GM12864 (cell line): ENCODE measurements at regions not wholly inside any gene's neighbourhood (a gene's known extent, or its start where the extent isn't known, plus 50 kb on each side); places are given as distances from the start of the nearest gene placed in this dataset.

Source experiments
- DNase-seq: peaks from one replicate; pipeline ENCODE4 v3.0.0-alpha.2; 2011; ENCODE audit warnings: low read depth
- H3K4me3 ChIP-seq: 2 replicates; pipeline ENCODE4 v1.5.1; 2011; ENCODE audit warnings: mild to moderate bottlenecking, low read depth, low read length, control low read depth
- CTCF ChIP-seq: IDR thresholded peaks from 2 replicates; pipeline ENCODE4 v1.5.1; 2011; ENCODE audit warnings: low read depth, mild to moderate bottlenecking, moderate library complexity, low read length, control low read depth, inconsistent platforms; ENCODE audit errors: missing control alignments

- TF ChIP-seq CTCF = no peak
- no peak for DNase-seq
- H3K4me3 ChIP-seq = no peak overlapping the region
These were observed 196.5 kb upstream of the PIK3C3 start for GRCh38 chr18:41758534-41758933.

GRCh38 chr18:41756141-41756540 lies 198.9 kb upstream of the PIK3C3 start:
- H3K4me3 ChIP-seq = no peak overlapping the region
- no peak for TF ChIP-seq CTCF
- no peak for DNase-seq

GRCh38 chr18:41754332-41754731 lies 200.7 kb upstream of the PIK3C3 start:
- TF ChIP-seq CTCF = no peak
- no peak for DNase-seq
- no peak overlapping the region for H3K4me3 ChIP-seq

GRCh38 chr18:41753826-41754225 lies 201.2 kb upstream of the PIK3C3 start:
- DNase-seq = no peak
- no peak for TF ChIP-seq CTCF
- H3K4me3 ChIP-seq = no peak overlapping the region

- DNase-seq = no peak
- no peak overlapping the region for H3K4me3 ChIP-seq
- no peak for TF ChIP-seq CTCF
These were observed 202.2 kb upstream of the PIK3C3 start for GRCh38 chr18:41752826-41753225.

GRCh38 chr18:41751652-41752051 lies 203.4 kb upstream of the PIK3C3 start:
- no peak for TF ChIP-seq CTCF

GRCh38 chr18:41751161-41751560 lies 203.9 kb upstream of the PIK3C3 start:
- H3K4me3 ChIP-seq = no peak overlapping the region
- no peak for DNase-seq
- TF ChIP-seq CTCF = no peak

More at GRCh38 chr18:41751652-41752051, 203.4 kb upstream of the PIK3C3 start:
- H3K4me3 ChIP-seq = no peak overlapping the region
- DNase-seq = no peak
